NB4 (cell line): ENCODE measurements at regions not wholly inside any gene's neighbourhood (a gene's known extent, or its start where the extent isn't known, plus 50 kb on each side); places are given as distances from the start of the nearest gene placed in this dataset.

Experiments
- CTCF ChIP-seq: IDR thresholded peaks from one replicate; pipeline ENCODE4 v1.5.1; 2012; ENCODE audit warnings: low read depth, low read length
- MYC ChIP-seq: IDR thresholded peaks from 2 replicates; pipeline ENCODE4 v1.6.1; 2011; ENCODE audit warnings: low read depth, low read length

DNA sequence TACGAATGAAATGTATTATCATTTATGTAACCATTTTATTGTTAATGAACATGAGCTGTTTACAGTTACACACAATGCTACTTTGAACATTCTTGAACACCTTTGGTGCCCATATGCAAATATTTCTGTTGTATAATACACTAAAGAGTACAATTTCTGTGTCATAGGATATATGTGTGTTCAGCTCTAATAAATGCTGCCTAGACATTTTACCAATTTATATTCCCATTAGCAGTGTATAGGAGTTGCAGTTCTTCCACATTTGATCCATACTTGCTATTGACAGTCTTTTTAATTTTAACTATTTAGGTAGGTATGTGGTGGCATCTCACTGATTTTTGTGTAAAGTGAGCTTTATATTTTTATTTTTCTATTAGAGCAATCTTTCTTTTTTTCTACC, 331.8 kb downstream of the ZIC1 start:
- no peak for TF ChIP-seq MYC
- TF ChIP-seq CTCF: no peak
